ENCODE measurements at regions not wholly inside any gene's neighbourhood (a gene's known extent, or its start where the extent isn't known, plus 50 kb on each side); places are given as distances from the start of the nearest gene placed in this dataset.

GRCh38 chr3:166451997-166452396, 614.8 kb upstream of the BCHE start:
- Histone ChIP-seq H3K4me3 (replicated peaks in 1 of 3; ENCODE audit: low read depth in 2 of 3, low read length in 3 of 3) (no peak overlapping the region), H3K9me3 (replicated peaks in 1 of 2; ENCODE audit: control insufficient read depth in 1 of 2, insufficient read depth in 1 of 2, low read length in 2 of 2) (no peaks in the 10 kb centered on the region), H3K79me2 (ENCODE audit: insufficient read depth, low read length) (no peaks in the 10 kb centered on the region), H3K36me3 (replicated peaks in 1 of 2; ENCODE audit: control insufficient read depth in 1 of 2, insufficient read depth in 2 of 2, low read length in 2 of 2) (no peaks in the 10 kb centered on the region), H3K4me1 (ENCODE audit: control insufficient read depth in 1 of 2, insufficient read depth in 2 of 2, low read length in 2 of 2) (no peaks in the 10 kb centered on the region), H3K9ac (ENCODE audit: insufficient read depth, low read length, poor library complexity, severe bottlenecking) (no peak overlapping the region), H2AFZ (ENCODE audit: insufficient read depth, low read depth, low read length, poor library complexity, severe bottlenecking) (no peak overlapping the region), H3K27me3 (ENCODE audit: control insufficient read depth in 2 of 2, insufficient read depth in 2 of 2, low read length in 2 of 2) (no peaks in the 10 kb centered on the region), H3K4me2 (replicated peaks; ENCODE audit: extremely low read depth, low read length, poor library complexity, severe bottlenecking) (no peak overlapping the region), H3K27ac (ENCODE audit: low read depth in 1 of 2, low read length in 2 of 2) (no peak overlapping the region), H4K20me1 (ENCODE audit: insufficient read depth, low read length) (no peaks in the 10 kb centered on the region)
- H3K4me3 Mint-ChIP-seq = no peak overlapping the region
- H3K27me3 Mint-ChIP-seq (ENCODE audit: low read depth in 3 of 3) = no peaks in the 10 kb centered on the region
- H3K9me3 Mint-ChIP-seq = peaks cover 0 to 3% (median 0%) of the 10 kb centered on the region in 7 donors
- no peaks in the 10 kb centered on the region for H3K36me3 Mint-ChIP-seq
- no peaks in the 10 kb centered on the region for H3K4me1 Mint-ChIP-seq
- intact Hi-C loops (cut with micrococcal nuclease) = no loop called here
- no CpG with 5 or more reads among the region's 1 CpG for WGBS (ENCODE audit: insufficient coverage)
- no peak for TF ChIP-seq CTCF (IDR thresholded peaks at IDR 0.05)
- no peak for DNase-seq
- H3K27ac Mint-ChIP-seq = no peak overlapping the region

GRCh38 chr3:166447513-166447912, 610.3 kb upstream of the BCHE start:
- H3K36me3 Mint-ChIP-seq = no peaks in the 10 kb centered on the region
- no peaks in the 10 kb centered on the region for H3K27me3 ChIP-seq (ENCODE audit: control insufficient read depth in 2 of 2, insufficient read depth in 2 of 2, low read length in 2 of 2)
- no peak overlapping the region for H3K27ac ChIP-seq (ENCODE audit: low read depth in 1 of 2, low read length in 2 of 2)
- no peak for DNase-seq
- H4K20me1 ChIP-seq (ENCODE audit: insufficient read depth, low read length) = no peaks in the 10 kb centered on the region
- H3K4me3 Mint-ChIP-seq = no peak overlapping the region
- no peak overlapping the region for H3K27ac Mint-ChIP-seq
- H2AFZ ChIP-seq (ENCODE audit: insufficient read depth, low read depth, low read length, poor library complexity, severe bottlenecking) = no peak overlapping the region
- no peaks in the 10 kb centered on the region for H3K4me1 Mint-ChIP-seq
- peaks cover 1 to 22% (median 4%) of the 10 kb centered on the region in 7 donors for H3K9me3 Mint-ChIP-seq
- WGBS (ENCODE audit: insufficient coverage) = no CpG with 5 or more reads among the region's 3 CpGs
- H3K4me1 ChIP-seq (ENCODE audit: control insufficient read depth in 1 of 2, insufficient read depth in 2 of 2, low read length in 2 of 2) = no peaks in the 10 kb centered on the region
- peaks cover 5 to 20% of the 10 kb centered on the region in 2 donors for H3K9me3 ChIP-seq (replicated peaks in 1 of 2; ENCODE audit: control insufficient read depth in 1 of 2, insufficient read depth in 1 of 2, low read length in 2 of 2)
- H3K27me3 Mint-ChIP-seq (ENCODE audit: low read depth in 3 of 3) = no peaks in the 10 kb centered on the region
- intact Hi-C loops (cut with micrococcal nuclease) = no loop called here
- H3K4me3 ChIP-seq (replicated peaks in 1 of 3; ENCODE audit: low read depth in 2 of 3, low read length in 3 of 3) = no peak overlapping the region
- no peaks in the 10 kb centered on the region for H3K79me2 ChIP-seq (ENCODE audit: insufficient read depth, low read length)
- no peak overlapping the region for H3K4me2 ChIP-seq (replicated peaks; ENCODE audit: extremely low read depth, low read length, poor library complexity, severe bottlenecking)
- no peaks in the 10 kb centered on the region for H3K36me3 ChIP-seq (replicated peaks in 1 of 2; ENCODE audit: control insufficient read depth in 1 of 2, insufficient read depth in 2 of 2, low read length in 2 of 2)
- H3K9ac ChIP-seq (ENCODE audit: insufficient read depth, low read length, poor library complexity, severe bottlenecking) = no peak overlapping the region
- no peak for TF ChIP-seq CTCF (IDR thresholded peaks at IDR 0.05)

All from CD14-positive monocyte (primary cell).